NCI-H446 (cell line): ENCODE measurements at regions not wholly inside any gene's neighbourhood (a gene's known extent, or its start where the extent isn't known, plus 50 kb on each side); places are given as distances from the start of the nearest gene placed in this dataset.
"Not testable (repeated sequence)": the region's sequence is repeated elsewhere in the genome, so short reads cannot be mapped to it uniquely, and the experiment has no call there.

Source experiments
- DNase-seq, 2 experiments: peaks; one replicate each; lab custom pipeline; 2025; lab: John Stamatoyannopoulos, UW

GRCh38 chr3:162398554-162398953 is 901.9 kb downstream of the OTOL1 start:
- DNase-seq, result no peak

GRCh38 chr3:162400697-162401096 is 904.1 kb downstream of the OTOL1 start:
- DNase-seq, result no peak

GRCh38 chr3:162411556-162411955 is 914.9 kb downstream of the OTOL1 start:
- not testable (repeated sequence) for DNase-seq

GRCh38 chr3:162421721-162422120 is 925.1 kb downstream of the OTOL1 start:
- no peak for DNase-seq

- no peak for DNase-seq
These were observed 931.6 kb downstream of the OTOL1 start for GRCh38 chr3:162428192-162428591.

GRCh38 chr3:162435750-162436149 is 939.1 kb downstream of the OTOL1 start:
- no peak for DNase-seq

- DNase-seq, result no peak
These were observed 940.2 kb downstream of the OTOL1 start for GRCh38 chr3:162436826-162437225.

- no peak for DNase-seq
These were observed 940.9 kb downstream of the OTOL1 start for GRCh38 chr3:162437480-162437879.

GRCh38 chr3:162441716-162442115 is 945.1 kb downstream of the OTOL1 start:
- no peak for DNase-seq

- DNase-seq, result no peak
These were observed 946.8 kb downstream of the OTOL1 start for GRCh38 chr3:162443376-162443775.

- no peak for DNase-seq
These were observed 972.2 kb downstream of the OTOL1 start for GRCh38 chr3:162468791-162469190.

GRCh38 chr3:162487138-162487537 is 990.5 kb downstream of the OTOL1 start:
- no peak for DNase-seq

GRCh38 chr3:162489853-162490252 is 993.2 kb downstream of the OTOL1 start:
- no peak for DNase-seq

- no peak for DNase-seq
These were observed 995.3 kb downstream of the OTOL1 start for GRCh38 chr3:162491952-162492351.

- no peak for DNase-seq
These were observed 996.0 kb downstream of the OTOL1 start for GRCh38 chr3:162492446-162493081.

GRCh38 chr3:162498626-162499025 is 1002.0 kb downstream of the OTOL1 start:
- DNase-seq, result no peak

GRCh38 chr3:162507397-162507796 is 1010.8 kb downstream of the OTOL1 start:
- DNase-seq, result no peak

- no peak for DNase-seq
These were observed 1015.9 kb downstream of the OTOL1 start for GRCh38 chr3:162512488-162512887.

GRCh38 chr3:162517110-162517509 is 1020.5 kb downstream of the OTOL1 start:
- no peak for DNase-seq

GRCh38 chr3:162521669-162522068 is 1025.1 kb downstream of the OTOL1 start:
- DNase-seq, result no peak

GRCh38 chr3:162525066-162525742 is 1028.6 kb downstream of the OTOL1 start:
- no peak for DNase-seq

- DNase-seq, result no peak
These were observed 1029.2 kb downstream of the OTOL1 start for GRCh38 chr3:162525771-162526170.

GRCh38 chr3:162534431-162534830 is 1037.8 kb downstream of the OTOL1 start:
- no peak for DNase-seq

- DNase-seq, result no peak
These were observed 1041.9 kb downstream of the OTOL1 start for GRCh38 chr3:162538491-162538890.
